Right atrium auricular region (tissue), 2 donors: ENCODE measurements at regions not wholly inside any gene's neighbourhood (a gene's known extent, or its start where the extent isn't known, plus 50 kb on each side); places are given as distances from the start of the nearest gene placed in this dataset.

Source experiments
- DNase-seq: peaks from one replicate; pipeline ENCODE4 v3.0.0-alpha.2; 2019; ENCODE audit warnings: low spot score
- H3K27ac ChIP-seq, 2 donors: fragments of 200-600 bp; sonication (generic); 1 replicate in 1 of 2; 2 replicates in 1 of 2; pipeline ENCODE4 v1.5.1; 2016 to 2019
- H3K27me3 ChIP-seq, 2 donors: fragments of 200-600 bp; sonication (generic); one replicate each; pipeline versions ENCODE4 v1.5.1 to v1.6.0; 2017 to 2019
- H3K36me3 ChIP-seq: fragments of 200-600 bp; sonication (generic); one replicate; pipeline ENCODE4 v1.5.1; 2016
- H3K4me1 ChIP-seq, 2 donors: fragments of 200-600 bp; sonication (generic); one replicate each; pipeline versions ENCODE4 v1.5.1 to v1.6.0; 2017 to 2019
- H3K4me3 ChIP-seq, 2 donors: fragments of 200-600 bp; sonication (generic); 1 replicate in 1 of 2; 2 replicates in 1 of 2; pipeline ENCODE4 v1.5.1; 2017 to 2019; ENCODE audit warnings: mild to moderate bottlenecking in 1 of 2, moderate library complexity in 1 of 2
- H3K9me3 ChIP-seq, 2 donors: fragments of 200-600 bp; sonication (generic); one replicate each; pipeline ENCODE4 v1.5.1; 2019
- TF ChIP-seq, protein P1 (sequence below), 2 donors: fragments of 200-600 bp; sonication (generic); IDR thresholded peaks; one replicate each; pipeline ENCODE4 v1.5.1; 2019; ENCODE audit warnings: antibody characterized with exemption in 2 of 2

DNA sequence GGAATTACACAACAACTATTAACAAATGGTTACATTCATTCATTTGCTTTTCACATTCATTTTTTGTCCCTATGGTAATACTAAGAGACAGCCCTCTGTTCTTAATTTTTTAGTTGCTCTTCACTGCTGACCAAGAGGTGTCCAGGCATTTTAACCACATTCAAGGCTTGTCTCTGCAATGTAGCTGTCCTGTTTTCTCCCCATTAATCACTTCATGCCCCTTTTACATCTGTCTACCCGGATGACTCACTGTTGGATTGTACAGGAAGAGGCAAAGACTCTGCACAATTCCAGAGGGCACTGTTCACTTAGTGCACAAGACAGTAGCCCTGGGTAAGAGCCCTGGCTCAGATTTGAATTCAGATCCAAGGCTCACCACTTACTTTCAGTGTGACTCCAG, 168.5 kb downstream of the NOC3L start:
- Histone ChIP-seq H3K27me3 (no peaks in the 10 kb centered on the region), H3K4me3 (no peak overlapping the region), H3K4me1 (peaks cover 0 to 4% of the 10 kb centered on the region in 2 donors), H3K36me3 (no peaks in the 10 kb centered on the region), H3K9me3 (no peaks in the 10 kb centered on the region), H3K27ac (no peak overlapping the region)
- TF ChIP-seq, protein P1, sequence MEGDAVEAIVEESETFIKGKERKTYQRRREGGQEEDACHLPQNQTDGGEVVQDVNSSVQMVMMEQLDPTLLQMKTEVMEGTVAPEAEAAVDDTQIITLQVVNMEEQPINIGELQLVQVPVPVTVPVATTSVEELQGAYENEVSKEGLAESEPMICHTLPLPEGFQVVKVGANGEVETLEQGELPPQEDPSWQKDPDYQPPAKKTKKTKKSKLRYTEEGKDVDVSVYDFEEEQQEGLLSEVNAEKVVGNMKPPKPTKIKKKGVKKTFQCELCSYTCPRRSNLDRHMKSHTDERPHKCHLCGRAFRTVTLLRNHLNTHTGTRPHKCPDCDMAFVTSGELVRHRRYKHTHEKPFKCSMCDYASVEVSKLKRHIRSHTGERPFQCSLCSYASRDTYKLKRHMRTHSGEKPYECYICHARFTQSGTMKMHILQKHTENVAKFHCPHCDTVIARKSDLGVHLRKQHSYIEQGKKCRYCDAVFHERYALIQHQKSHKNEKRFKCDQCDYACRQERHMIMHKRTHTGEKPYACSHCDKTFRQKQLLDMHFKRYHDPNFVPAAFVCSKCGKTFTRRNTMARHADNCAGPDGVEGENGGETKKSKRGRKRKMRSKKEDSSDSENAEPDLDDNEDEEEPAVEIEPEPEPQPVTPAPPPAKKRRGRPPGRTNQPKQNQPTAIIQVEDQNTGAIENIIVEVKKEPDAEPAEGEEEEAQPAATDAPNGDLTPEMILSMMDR (IDR thresholded peaks at IDR 0.05), result no peak
- DNase-seq, result no peak

DNA sequence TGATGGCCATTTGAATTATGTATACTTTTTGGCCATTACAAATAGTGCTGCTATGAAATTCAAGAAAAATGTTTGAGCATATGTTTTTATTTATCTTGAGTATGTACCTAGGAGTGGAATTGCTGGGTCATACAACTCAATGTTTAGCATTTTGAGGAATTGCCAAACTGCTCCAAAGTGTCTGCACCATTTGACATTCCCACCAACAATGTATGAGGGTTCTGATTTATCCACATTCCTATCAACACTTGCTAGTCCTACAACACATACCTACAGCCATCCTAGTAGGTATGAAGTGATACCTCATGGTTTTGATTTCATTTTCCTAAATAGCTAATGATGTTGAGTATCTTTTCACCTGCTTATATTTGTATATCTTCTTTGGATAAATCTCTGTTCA, 165.5 kb downstream of the NOC3L start:
- DNase-seq, result no peak
- no peak overlapping the region for H3K27ac ChIP-seq
- no peaks in the 10 kb centered on the region for H3K27me3 ChIP-seq
- no peak overlapping the region for H3K4me3 ChIP-seq
- no peaks in the 10 kb centered on the region for H3K36me3 ChIP-seq
- TF ChIP-seq, protein P1 (IDR thresholded peaks at IDR 0.05), result no peak
- H3K9me3 ChIP-seq, result no peaks in the 10 kb centered on the region
- H3K4me1 ChIP-seq, result peaks cover 0 to 4% of the 10 kb centered on the region in 2 donors

DNA sequence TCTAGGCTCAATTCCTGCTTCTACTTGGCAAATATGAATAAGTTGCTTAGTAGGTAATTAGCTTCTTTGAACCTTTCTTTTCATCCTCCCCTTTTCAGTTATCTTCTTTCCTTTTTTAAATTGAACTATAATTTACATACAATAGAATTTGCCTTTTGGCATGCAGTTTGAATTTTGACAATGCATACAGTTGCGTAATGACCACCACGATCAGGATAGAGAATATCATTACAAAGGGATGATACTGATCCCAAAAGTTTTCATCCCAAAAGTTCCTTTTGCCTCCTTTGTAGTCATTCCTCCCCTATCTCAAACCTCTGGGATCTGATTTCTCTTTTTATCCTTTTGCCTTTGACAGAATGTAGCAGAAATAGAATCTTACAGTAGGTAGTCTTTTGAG, 164.4 kb downstream of the NOC3L start:
- Histone ChIP-seq H3K27ac (no peak overlapping the region), H3K36me3 (no peaks in the 10 kb centered on the region), H3K9me3 (no peaks in the 10 kb centered on the region), H3K4me3 (no peak overlapping the region), H3K27me3 (no peaks in the 10 kb centered on the region), H3K4me1 (peaks cover 0 to 4% of the 10 kb centered on the region in 2 donors)
- TF ChIP-seq, protein P1 (IDR thresholded peaks at IDR 0.05), result no peak
- no peak for DNase-seq

DNA sequence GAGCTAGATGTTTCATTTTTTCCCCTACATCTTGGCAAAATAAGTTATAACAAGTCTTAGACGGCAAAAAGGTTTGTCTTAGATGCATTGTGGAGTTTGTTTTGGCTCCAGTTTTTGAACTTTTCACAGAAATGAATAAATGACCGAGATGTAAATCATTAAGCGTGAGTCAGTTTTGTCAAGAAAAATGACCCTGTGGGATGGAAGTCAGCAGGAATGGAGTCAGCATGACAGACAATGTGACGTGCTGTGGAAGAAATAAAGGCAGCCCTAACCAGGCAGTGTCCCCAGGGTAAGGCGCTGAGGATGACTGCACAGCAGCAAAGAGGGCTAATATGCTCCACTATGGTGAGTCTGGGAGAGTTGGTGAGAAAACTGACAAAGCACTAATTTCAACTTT, 163.2 kb downstream of the NOC3L start:
- DNase-seq, result no peak
- H3K4me1 ChIP-seq, result no peaks in the 10 kb centered on the region
- no peak overlapping the region for H3K4me3 ChIP-seq
- TF ChIP-seq, protein P1 (IDR thresholded peaks at IDR 0.05), result no peak
- no peak overlapping the region for H3K27ac ChIP-seq
- H3K9me3 ChIP-seq, result no peaks in the 10 kb centered on the region
- H3K27me3 ChIP-seq, result no peaks in the 10 kb centered on the region
- no peaks in the 10 kb centered on the region for H3K36me3 ChIP-seq

DNA sequence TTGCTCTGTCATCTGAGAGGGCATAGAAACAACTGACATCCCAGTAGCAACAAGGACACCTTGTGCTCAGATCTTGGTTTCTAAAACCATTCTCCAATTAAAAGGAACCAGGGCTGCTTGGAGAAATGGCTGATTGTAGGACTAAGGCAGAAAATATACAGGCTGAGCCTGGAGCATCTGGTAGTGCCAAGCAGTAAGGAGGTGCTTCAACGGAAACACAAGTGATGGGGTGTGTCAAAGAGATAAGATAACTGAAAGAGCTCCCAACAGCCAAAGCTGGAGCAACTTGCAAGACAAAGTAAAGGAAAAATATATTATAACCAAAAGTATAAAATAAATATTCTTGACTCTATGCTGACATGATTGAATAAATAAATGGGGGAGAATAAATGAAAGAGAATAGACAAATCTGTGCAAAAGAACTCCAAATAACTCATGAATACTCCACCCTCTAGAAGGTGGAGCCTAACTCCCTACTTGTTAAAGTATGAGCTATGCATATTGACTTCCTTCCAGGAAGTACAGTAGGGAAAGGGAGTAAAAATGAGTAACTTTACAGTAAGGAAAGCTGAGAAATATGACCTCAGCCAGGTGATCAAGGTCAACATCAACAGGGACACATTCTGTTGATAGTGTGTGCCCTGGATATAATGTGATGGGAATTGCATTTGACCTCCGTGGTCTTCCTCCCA, 162.4 kb downstream of the NOC3L start:
- no peak for DNase-seq
- Histone ChIP-seq H3K4me3 (no peak overlapping the region), H3K27me3 (no peaks in the 10 kb centered on the region), H3K27ac (no peak overlapping the region), H3K9me3 (no peaks in the 10 kb centered on the region), H3K4me1 (peaks cover 0 to 3% of the 10 kb centered on the region in 2 donors), H3K36me3 (no peaks in the 10 kb centered on the region)
- TF ChIP-seq, protein P1 (IDR thresholded peaks at IDR 0.05), result no peak

DNA sequence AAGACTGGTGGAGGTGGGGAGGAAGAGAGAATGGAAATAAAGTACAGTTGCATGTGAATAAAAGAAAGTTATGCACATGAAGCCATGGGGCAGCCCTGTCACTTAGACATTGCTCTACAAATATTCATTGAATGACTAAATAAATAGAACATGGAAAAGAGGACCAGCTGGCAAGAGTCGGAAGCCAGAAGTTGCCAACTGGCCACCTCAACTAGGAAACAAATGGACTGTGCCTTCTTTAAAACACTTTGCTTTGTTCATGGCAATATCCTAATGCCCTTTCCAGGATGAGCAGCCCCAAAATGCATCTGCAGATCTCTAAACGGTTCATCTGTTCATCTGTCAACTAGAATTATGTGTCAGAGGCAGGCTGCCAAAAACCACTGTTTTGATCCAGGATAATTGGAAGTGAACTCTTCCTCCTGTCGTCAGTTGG, 157.3 kb downstream of the NOC3L start:
- H3K27ac ChIP-seq, result no peak overlapping the region
- H3K9me3 ChIP-seq, result no peaks in the 10 kb centered on the region
- H3K4me1 ChIP-seq, result peaks cover 0 to 22% of the 10 kb centered on the region in 2 donors
- H3K27me3 ChIP-seq, result no peaks in the 10 kb centered on the region
- no peaks in the 10 kb centered on the region for H3K36me3 ChIP-seq
- no peak for DNase-seq
- TF ChIP-seq, protein P1 (IDR thresholded peaks at IDR 0.05), result no peak
- no peak overlapping the region for H3K4me3 ChIP-seq
